Endodermal cell (in vitro differentiated cells): ENCODE measurements at regions not wholly inside any gene's neighbourhood (a gene's known extent, or its start where the extent isn't known, plus 50 kb on each side); places are given as distances from the start of the nearest gene placed in this dataset.

ENCODE experiments used
- DNase-seq: peaks from one replicate; pipeline ENCODE4 v3.0.0-alpha.2; 2017
- H3K27ac ChIP-seq: 2 replicates; pipeline ENCODE4 v1.5.1; 2013; ENCODE audit warnings: mild to moderate bottlenecking, low read depth, low read length, moderate library complexity
- H3K27me3 ChIP-seq: 2 replicates; pipeline ENCODE4 v1.6.1; 2013; ENCODE audit warnings: mild to moderate bottlenecking, low read length, moderate library complexity; ENCODE audit not compliant: insufficient read depth, control insufficient read depth, poor library complexity, severe bottlenecking
- H3K36me3 ChIP-seq: 2 replicates; pipeline ENCODE4 v1.7.0; 2013; ENCODE audit warnings: mild to moderate bottlenecking, low read length, moderate library complexity; ENCODE audit not compliant: control insufficient read depth, insufficient read depth
- H3K4me1 ChIP-seq: one replicate; pipeline ENCODE4 v1.7.0; 2013; ENCODE audit warnings: low read length; ENCODE audit not compliant: control insufficient read depth, insufficient read depth
- H3K4me3 ChIP-seq: 2 replicates; pipeline ENCODE4 v1.5.1; 2013; ENCODE audit warnings: mild to moderate bottlenecking, low read length, moderate library complexity
- H3K9ac ChIP-seq: 2 replicates; pipeline ENCODE4 v1.6.1; 2013; ENCODE audit warnings: mild to moderate bottlenecking, low read length, moderate library complexity; ENCODE audit not compliant: poor library complexity, severe bottlenecking; ENCODE audit errors: extremely low read depth
- H3K9me3 ChIP-seq: 2 replicates; pipeline ENCODE4 v1.6.1; 2013; ENCODE audit warnings: mild to moderate bottlenecking, low read length, moderate library complexity; ENCODE audit not compliant: control insufficient read depth
- H3K27ac Mint-ChIP-seq: 2 replicates; pipeline ENCODE4 v1.8.0; 2020; ENCODE audit warnings: mixed read lengths
- H3K27me3 Mint-ChIP-seq: 2 replicates; pipeline ENCODE4 v1.8.0; 2021; ENCODE audit warnings: mild to moderate bottlenecking, mixed read lengths; ENCODE audit not compliant: insufficient read depth
- H3K36me3 Mint-ChIP-seq: 2 replicates; pipeline ENCODE4 v1.8.0; 2020; ENCODE audit warnings: low read depth, mixed read lengths
- H3K4me1 Mint-ChIP-seq: 2 replicates; pipeline ENCODE4 v1.8.0; 2020; ENCODE audit warnings: mixed read lengths
- H3K4me3 Mint-ChIP-seq: 2 replicates; pipeline ENCODE4 v1.8.0; 2020; ENCODE audit warnings: mild to moderate bottlenecking, moderate library complexity, mixed read lengths
- H3K9me3 Mint-ChIP-seq: 2 replicates; pipeline ENCODE4 v1.8.0; 2020; ENCODE audit warnings: mild to moderate bottlenecking, mixed read lengths
- WGBS, 2 experiments: methylation state at CpG; one replicate each; pipeline versions ENCODE4 v1.1.5 to v1.1.7; 2013; ENCODE audit warnings: missing lambda C conversion rate in 2 of 2, mixed read lengths in 1 of 2; ENCODE audit not compliant: insufficient coverage in 1 of 2, insufficient read length in 1 of 2; 5-methylcytosine and 5-hydroxymethylcytosine counted together
- TF ChIP-seq, protein P1 (sequence below): fragments of 200-600 bp; sonication (generic); conservative IDR thresholded peaks from 2 replicates; pipeline ENCODE4 v1.5.0; 2021; ENCODE audit warnings: antibody characterized with exemption, mild to moderate bottlenecking

DNA sequence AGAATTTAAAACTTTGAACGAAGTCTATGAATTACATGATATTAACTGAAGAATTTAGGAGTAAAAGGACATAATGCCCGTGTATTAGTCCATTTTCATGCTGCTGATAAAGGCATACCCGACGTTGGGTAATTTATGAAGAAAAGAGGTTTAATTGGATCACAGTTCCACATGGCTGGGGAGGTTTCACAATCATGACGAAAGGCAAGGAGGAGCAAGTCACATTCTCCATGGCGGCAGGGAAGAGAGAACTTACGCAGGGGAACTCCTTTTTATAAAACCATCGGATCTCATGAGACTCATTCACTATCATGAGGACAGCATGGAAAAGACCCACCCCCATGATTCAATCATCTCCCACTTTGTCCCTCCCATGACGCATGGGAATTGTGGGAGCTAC lies 210.6 kb downstream of the CD83 start:
- TF ChIP-seq, protein P1, sequence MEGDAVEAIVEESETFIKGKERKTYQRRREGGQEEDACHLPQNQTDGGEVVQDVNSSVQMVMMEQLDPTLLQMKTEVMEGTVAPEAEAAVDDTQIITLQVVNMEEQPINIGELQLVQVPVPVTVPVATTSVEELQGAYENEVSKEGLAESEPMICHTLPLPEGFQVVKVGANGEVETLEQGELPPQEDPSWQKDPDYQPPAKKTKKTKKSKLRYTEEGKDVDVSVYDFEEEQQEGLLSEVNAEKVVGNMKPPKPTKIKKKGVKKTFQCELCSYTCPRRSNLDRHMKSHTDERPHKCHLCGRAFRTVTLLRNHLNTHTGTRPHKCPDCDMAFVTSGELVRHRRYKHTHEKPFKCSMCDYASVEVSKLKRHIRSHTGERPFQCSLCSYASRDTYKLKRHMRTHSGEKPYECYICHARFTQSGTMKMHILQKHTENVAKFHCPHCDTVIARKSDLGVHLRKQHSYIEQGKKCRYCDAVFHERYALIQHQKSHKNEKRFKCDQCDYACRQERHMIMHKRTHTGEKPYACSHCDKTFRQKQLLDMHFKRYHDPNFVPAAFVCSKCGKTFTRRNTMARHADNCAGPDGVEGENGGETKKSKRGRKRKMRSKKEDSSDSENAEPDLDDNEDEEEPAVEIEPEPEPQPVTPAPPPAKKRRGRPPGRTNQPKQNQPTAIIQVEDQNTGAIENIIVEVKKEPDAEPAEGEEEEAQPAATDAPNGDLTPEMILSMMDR: no peak
- Histone ChIP-seq H3K27me3 (no peaks in the 10 kb centered on the region), H3K9me3 (no peaks in the 10 kb centered on the region), H3K4me1 (no peaks in the 10 kb centered on the region), H3K9ac (no peak overlapping the region), H3K27ac (no peak overlapping the region), H3K36me3 (no peaks in the 10 kb centered on the region), H3K4me3 (no peak overlapping the region)
- H3K27ac Mint-ChIP-seq: no peak overlapping the region
- H3K9me3 Mint-ChIP-seq: no peaks in the 10 kb centered on the region
- 92 to 94% methylated on average over 6 to 9 of the region's 9 CpGs for WGBS, 2 experiments
- H3K36me3 Mint-ChIP-seq: peaks cover 61% of the 10 kb centered on the region
- DNase-seq: no peak
- no peaks in the 10 kb centered on the region for H3K27me3 Mint-ChIP-seq
- H3K4me1 Mint-ChIP-seq: peaks cover 6% of the 10 kb centered on the region
- no peak overlapping the region for H3K4me3 Mint-ChIP-seq

DNA sequence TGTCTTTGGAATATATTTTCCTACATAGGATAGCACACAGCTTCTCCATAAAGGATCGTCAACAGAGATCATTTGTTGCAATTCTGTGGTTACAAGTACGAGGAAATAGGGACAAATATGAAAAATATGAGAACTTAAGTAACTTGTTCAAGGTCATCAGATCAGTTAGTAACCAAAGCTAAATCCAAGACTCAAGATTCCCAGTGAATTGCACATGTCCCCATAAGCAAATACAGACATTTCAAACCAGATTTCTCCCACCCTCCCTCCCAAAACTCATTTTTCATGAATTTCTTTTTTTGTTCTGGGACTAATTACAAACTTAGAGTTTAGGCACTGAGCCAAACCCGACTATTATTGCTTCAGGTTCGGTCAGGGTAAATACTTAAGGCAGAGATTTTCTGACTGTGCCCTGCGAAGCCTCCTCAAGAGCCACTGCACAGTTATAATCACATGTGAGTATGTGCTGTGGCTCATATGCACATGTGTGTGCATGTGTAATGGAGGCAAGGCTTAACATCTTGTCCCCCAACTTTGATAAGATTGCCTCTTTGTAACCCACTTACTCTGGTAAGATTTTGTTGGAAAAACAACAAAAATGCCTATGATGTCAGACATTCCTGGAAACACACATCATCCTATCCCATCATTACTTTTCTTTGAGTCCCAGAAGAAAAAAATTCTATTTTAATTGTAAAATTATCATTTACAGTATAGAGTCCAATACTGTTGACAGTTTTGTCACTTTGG lies 216.2 kb downstream of the CD83 start:
- no peak overlapping the region for H3K9ac ChIP-seq
- WGBS, 2 experiments: 90 to 91% methylated on average over 4 to 5 of the region's 5 CpGs
- Mint-ChIP-seq H3K27ac (no peak overlapping the region), H3K4me1 (peaks cover 5% of the 10 kb centered on the region), H3K4me3 (no peak overlapping the region), H3K36me3 (peaks cover 56% of the 10 kb centered on the region), H3K27me3 (no peaks in the 10 kb centered on the region), H3K9me3 (no peaks in the 10 kb centered on the region)
- H3K27ac ChIP-seq: no peak overlapping the region
- H3K9me3 ChIP-seq: no peaks in the 10 kb centered on the region
- no peaks in the 10 kb centered on the region for H3K27me3 ChIP-seq
- no peak overlapping the region for H3K4me3 ChIP-seq
- no peaks in the 10 kb centered on the region for H3K36me3 ChIP-seq
- TF ChIP-seq, protein P1: no peak
- H3K4me1 ChIP-seq: no peaks in the 10 kb centered on the region
- no peak for DNase-seq

DNA sequence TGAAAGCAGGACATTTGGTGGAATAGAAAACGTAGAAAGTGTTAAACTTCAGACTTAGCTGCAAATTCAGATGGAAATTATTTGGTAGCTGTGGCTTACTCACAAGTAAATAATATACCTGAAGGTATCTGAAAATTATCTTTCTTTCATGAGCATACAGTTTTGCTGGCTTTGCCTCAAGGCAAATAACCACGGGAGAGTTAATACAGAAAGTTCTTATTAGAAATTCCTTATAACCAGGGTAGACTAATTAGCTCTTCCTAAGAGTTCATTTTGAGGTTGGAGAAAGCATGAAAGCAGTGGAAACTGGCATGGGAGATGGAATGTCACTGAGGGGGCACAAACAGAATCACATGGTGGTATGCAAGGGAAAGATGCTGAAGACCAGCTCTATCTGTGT lies 217.5 kb downstream of the CD83 start:
- Mint-ChIP-seq H3K36me3 (peaks cover 49% of the 10 kb centered on the region), H3K4me1 (peaks cover 9% of the 10 kb centered on the region), H3K27ac (no peak overlapping the region), H3K9me3 (no peaks in the 10 kb centered on the region), H3K27me3 (no peaks in the 10 kb centered on the region), H3K4me3 (no peak overlapping the region)
- H3K36me3 ChIP-seq: no peaks in the 10 kb centered on the region
- no peak overlapping the region for H3K9ac ChIP-seq
- WGBS, 2 experiments: 88 to 100% methylated on average over 1 to 2 of the region's 2 CpGs
- H3K4me1 ChIP-seq: no peaks in the 10 kb centered on the region
- no peak overlapping the region for H3K27ac ChIP-seq
- no peak for DNase-seq
- TF ChIP-seq, protein P1: no peak
- H3K9me3 ChIP-seq: no peaks in the 10 kb centered on the region
- H3K27me3 ChIP-seq: no peaks in the 10 kb centered on the region
- H3K4me3 ChIP-seq: no peak overlapping the region
